Inferior parietal cortex (tissue), 1 donor: ENCODE measurements at regions not wholly inside any gene's neighbourhood (a gene's known extent, or its start where the extent isn't known, plus 50 kb on each side); places are given as distances from the start of the nearest gene placed in this dataset.

Source experiments
- DNase-seq: peaks from one replicate; pipeline ENCODE4 v3.0.0-alpha.2; 2016; ENCODE audit errors: extremely low spot score

GRCh38 chr15:96079041-96079440 is 251.5 kb upstream of the NR2F2 start:
- no peak for DNase-seq

GRCh38 chr15:96079882-96080281 is 250.6 kb upstream of the NR2F2 start:
- DNase-seq = no peak

- DNase-seq = no peak
Measured at GRCh38 chr15:96086164-96086563, 244.3 kb upstream of the NR2F2 start.

GRCh38 chr15:96087180-96087884 is 243.2 kb upstream of the NR2F2 start:
- no peak for DNase-seq

- DNase-seq = no peak
Measured at GRCh38 chr15:96088650-96089049, 241.8 kb upstream of the NR2F2 start.

- no peak for DNase-seq
Measured at GRCh38 chr15:96089405-96090058, 241.0 kb upstream of the NR2F2 start.

GRCh38 chr15:96092186-96092585 is 238.3 kb upstream of the NR2F2 start:
- no peak for DNase-seq

GRCh38 chr15:96093063-96093462 is 237.4 kb upstream of the NR2F2 start:
- no peak for DNase-seq

- no peak for DNase-seq
Measured at GRCh38 chr15:96097661-96098060, 232.8 kb upstream of the NR2F2 start.

GRCh38 chr15:96102631-96103030 is 227.9 kb upstream of the NR2F2 start:
- no peak for DNase-seq

GRCh38 chr15:96106181-96106580 is 224.3 kb upstream of the NR2F2 start:
- no peak for DNase-seq

- no peak for DNase-seq
Measured at GRCh38 chr15:96106628-96107027, 223.9 kb upstream of the NR2F2 start.

- no peak for DNase-seq
Measured at GRCh38 chr15:96107916-96108315, 222.6 kb upstream of the NR2F2 start.

GRCh38 chr15:96108405-96108804 is 222.1 kb upstream of the NR2F2 start:
- DNase-seq = no peak

- DNase-seq = no peak
Measured at GRCh38 chr15:96109820-96110219, 220.7 kb upstream of the NR2F2 start.

GRCh38 chr15:96112018-96112417 is 218.5 kb upstream of the NR2F2 start:
- no peak for DNase-seq

- no peak for DNase-seq
Measured at GRCh38 chr15:96115642-96116041, 214.9 kb upstream of the NR2F2 start.

GRCh38 chr15:96117270-96117669 is 213.2 kb upstream of the NR2F2 start:
- DNase-seq = no peak

- DNase-seq = no peak
Measured at GRCh38 chr15:96119734-96120133, 210.8 kb upstream of the NR2F2 start.

GRCh38 chr15:96121086-96121920 is 209.2 kb upstream of the NR2F2 start:
- DNase-seq = no peak

GRCh38 chr15:96122077-96123027 is 208.1 kb upstream of the NR2F2 start:
- DNase-seq = peak; percentile 2

- no peak for DNase-seq
Measured at GRCh38 chr15:96123028-96123400, 207.5 kb upstream of the NR2F2 start.
